ENCODE measurements at regions not wholly inside any gene's neighbourhood (a gene's known extent, or its start where the extent isn't known, plus 50 kb on each side); places are given as distances from the start of the nearest gene placed in this dataset.
A peak's percentile ranks its signal among the peaks of the same experiment; 100 is the strongest.

DNA sequence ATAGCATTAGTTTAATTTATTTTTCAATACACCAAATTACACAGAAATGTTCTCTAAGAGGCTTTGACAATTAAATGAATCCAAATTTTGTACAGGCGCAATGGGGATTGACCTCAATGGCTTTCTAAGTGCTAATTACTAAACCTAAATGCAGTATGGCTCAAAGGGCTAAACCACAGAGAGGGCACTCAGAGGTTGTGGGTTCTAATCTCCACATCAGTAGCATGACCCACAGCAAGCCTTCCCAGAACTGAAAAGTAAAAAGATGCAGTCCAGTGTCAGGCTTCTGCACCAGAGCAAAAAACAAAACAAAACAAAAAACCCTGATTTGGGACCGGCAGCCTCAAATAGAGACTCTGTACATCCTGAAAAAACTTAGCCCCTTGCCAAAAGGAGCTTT is 579.2 kb upstream of the PKN2 start:
- no peak for DNase-seq (ENCODE audit: low spot score)
- no peak for ATAC-seq

DNA sequence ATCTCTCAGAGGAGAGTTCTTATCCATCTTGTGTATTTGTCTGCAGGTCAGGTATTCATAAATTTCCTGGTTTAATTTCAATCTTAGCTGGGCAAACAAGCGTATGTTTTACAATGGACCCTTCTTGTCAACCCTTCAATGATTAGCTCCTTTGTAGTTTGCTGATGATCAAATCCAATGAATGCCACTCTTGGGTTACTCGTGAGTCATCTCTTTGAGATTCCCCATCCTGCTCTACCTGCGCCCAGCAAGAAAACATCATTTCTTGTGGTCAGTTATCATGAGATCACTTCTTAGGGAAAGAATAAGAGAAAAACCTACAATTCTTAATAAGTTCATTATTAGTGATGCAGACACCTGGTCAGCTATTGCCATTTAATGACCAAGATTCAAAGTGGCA is 572.3 kb upstream of the PKN2 start:
- no peak for ATAC-seq
- no peak for DNase-seq (ENCODE audit: low spot score)

DNA sequence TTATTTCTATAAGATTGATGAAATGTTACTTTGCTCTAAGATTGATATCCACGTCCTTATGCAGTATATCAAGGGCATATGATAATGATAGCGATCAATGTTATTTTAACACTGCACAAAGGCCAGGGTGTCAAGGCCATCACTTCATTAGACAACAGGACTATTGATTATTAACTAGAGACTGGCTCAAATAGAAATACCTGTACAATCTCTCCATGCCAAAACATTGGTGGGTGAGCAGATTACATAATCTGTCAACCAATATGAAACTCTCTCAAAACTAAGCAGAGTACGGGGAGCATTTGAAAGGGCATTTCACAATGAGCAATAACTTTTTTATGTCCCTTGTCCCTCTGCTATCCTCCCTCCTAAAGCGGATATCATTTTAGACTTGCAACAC is 566.5 kb upstream of the PKN2 start:
- DNase-seq (ENCODE audit: low spot score) (no peak), ATAC-seq (peak; percentile 76)

DNA sequence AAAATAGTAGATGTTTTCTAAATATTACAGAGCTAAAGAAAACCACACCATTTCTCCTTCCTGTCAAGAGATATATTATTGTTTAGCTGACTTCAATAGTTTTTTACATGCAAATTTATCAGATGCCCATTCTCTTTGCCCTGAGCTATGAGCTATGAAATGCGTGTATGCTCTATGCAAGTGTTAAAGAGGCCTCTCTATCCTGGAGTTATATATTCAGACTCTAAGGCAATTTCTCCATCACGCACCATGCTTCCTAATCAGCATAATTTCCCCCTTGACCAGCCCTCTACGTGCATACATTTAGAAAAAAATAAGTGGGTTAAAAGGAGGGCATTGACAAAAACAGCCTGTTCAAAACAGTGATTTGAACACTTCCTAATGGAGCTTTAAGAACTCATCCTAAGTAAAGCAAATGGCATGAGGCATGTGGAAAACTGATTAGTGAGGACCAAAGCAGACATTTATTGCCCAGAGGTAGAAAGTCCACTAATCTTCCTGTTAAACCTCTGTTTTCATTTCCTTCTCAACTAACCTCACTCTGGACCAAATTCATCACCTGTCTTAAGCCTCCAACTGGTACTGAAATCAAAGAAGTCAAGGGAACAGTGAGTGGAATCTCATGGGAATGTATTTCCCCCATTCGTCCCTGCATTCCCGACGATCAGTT is 565.8 kb upstream of the PKN2 start:
- no peak for ATAC-seq

DNA sequence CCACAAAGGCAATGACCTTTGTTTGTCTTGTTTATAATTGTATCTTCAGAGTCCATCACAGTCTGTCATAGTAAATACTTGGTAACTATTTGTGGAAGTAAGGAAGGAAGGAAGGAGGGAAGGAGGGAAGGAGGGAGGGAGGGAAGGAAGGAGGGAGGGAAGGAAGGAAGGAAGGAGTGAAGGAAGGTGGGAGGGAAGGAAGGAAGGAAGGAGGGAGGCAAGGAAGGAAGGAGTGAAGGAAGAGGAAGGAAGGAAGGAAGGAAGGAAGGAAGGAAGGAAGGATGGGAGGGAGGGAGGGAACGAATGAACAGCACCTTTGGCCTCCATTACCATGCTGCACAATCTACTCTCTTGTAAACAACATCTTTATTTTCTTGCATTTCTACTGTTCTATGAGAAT is 559.5 kb upstream of the PKN2 start:
- ATAC-seq (no peak), DNase-seq (ENCODE audit: low spot score) (no peak)

More for the DNA sequence above, 565.8 kb upstream of the PKN2 start:
- DNase-seq (ENCODE audit: low spot score) = no peak

DNA sequence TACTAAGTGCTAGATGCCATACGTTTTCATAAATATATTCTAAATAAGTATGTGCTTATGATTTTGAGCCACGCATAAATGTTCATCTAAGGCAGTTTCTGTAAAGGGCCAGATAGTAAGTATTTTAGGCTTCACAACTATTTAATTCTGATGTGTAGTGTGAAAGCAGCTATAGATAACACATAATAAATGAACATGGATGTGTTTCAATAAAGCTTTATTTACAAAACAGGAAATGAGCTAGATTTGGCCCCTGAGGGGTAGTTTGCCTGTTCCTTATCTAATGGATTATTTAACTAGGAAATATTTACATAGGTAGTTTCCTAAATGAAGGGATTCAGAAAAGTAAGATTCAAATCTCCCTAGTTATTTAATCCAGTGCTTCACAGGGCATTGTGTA is 557.6 kb upstream of the PKN2 start:
- DNase-seq (ENCODE audit: low spot score) = no peak
- ATAC-seq = no peak

DNA sequence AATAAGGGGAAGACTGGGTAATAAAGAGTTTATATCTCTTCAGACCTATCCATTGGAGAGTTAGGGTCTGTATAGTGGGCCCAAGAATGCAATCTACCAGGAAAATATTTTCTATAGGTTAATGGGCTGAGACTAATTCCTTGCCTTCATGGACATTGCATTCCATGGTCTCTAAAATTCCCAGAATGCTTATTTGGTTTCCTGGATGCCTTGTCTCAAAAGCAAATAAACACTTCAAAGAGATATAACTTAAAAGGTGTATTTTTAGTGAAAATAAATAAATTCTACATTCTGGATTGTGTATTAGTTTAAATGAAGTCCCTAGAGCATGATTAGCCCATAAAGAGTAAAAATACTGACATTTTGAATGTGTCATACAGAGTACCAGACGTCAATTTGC is 550.1 kb upstream of the PKN2 start:
- DNase-seq (ENCODE audit: low spot score) (no peak), ATAC-seq (no peak)

DNA sequence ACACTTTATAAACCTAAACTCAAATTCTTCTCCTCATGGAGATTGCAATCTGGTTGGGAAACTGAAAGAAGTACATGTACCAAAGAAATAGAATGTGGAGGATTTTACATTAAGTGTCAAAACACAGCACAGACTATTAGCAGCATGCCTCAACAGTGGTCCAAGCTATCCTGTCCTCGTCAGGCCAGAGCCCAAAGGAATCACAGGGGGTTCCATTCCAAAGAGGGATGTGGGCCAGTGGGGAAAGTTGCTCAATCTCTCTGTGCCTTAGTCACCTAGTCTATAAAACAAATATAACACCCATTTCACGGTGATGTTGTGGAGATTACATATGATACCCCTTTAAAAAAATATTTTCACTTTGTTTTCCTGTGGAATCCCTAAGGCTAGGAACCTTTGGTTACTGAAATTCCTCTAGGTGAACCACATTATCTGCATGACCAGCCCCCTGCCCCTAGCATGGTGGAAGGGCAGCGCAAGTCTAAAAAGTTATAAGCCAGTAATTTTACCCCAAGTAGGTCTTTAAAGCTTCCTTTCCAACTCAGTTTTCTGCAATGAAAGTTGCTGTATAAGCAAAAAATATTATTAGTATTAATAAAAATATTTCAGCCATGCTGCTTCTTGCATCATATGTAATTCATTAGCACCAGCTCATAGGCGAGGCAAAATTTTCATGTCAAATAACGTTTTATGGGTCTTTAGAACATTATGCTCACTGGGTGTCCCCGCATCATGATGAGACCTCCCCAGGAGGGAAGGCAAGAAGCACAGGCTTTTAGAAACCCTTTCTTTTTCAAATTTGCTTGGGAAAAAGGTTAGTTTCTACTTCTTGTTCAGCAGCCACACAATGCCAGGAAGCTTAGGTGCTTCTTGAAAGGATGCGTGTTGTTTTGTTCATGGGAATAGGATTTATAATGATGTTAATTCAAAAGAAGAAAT is 548.8 kb upstream of the PKN2 start:
- ATAC-seq (no peak), DNase-seq (ENCODE audit: low spot score) (no peak)

DNA sequence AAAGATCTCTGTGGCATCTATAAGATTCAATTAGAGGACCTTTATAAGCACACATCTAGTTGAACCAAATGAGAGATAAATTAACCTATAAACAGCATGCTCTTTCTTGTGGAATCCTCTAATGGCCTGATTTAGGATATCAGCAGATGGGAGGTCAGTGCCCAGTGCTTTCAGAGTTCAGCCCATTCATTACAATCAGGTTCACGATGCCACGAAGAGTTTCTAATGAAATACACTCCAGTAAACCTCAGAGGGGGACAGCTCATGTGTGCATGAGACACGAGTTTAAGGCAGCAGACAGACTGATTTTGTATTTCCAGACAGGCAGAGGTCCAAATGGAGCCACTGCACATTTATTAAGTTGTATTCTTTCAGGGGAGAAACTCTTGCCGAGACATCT is 544.4 kb upstream of the PKN2 start:
- ATAC-seq (no peak), DNase-seq (ENCODE audit: low spot score) (no peak)

DNA sequence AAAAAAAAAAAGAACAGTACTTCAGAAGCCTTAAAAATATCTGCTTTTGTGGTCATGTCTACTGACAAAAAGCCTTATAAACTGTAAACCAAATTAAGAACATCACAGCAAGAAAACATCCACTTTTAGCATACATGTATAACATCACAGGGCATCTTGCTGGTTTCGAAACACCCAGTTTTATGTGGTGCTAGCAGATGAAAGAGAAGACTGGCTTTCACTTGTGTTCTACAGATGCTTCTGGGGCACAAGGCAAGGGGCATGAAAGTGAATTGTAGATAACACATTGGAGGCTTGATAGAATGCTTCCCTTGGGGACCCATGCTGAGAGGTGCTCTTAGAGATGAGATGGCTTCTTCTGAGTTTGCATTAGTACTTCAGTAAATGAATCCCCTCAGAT is 543.7 kb upstream of the PKN2 start:
- DNase-seq (ENCODE audit: low spot score) (no peak), ATAC-seq (no peak)

DNA sequence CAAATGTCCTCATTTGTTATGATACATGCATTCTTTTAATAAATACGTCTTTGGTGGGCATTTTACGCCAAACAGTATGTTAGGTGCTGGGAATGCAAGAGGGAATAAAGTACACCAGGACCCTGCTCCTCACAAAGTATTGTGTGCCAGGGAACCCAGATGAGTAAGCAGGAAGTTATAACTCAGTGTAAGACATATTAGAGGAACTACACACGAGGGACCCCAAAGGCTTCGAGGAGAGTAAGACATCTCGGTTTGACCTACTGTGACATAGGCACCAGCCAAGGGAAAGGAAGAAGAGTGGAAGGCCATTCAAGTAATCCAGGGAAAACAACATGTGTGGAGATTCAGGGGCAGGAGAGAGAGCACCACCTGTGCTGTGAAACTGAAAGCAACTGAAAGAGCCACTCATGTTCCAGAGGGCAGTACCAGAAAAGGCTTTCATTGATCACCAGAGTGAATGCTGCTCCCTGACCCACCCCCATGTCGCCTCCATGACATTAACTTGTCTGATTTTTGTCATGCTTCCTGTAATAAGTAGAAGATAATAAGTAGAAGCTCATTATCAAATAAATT is 542.5 kb upstream of the PKN2 start:
- ATAC-seq (peak; percentile 81), DNase-seq (ENCODE audit: low spot score) (no peak)

DNA sequence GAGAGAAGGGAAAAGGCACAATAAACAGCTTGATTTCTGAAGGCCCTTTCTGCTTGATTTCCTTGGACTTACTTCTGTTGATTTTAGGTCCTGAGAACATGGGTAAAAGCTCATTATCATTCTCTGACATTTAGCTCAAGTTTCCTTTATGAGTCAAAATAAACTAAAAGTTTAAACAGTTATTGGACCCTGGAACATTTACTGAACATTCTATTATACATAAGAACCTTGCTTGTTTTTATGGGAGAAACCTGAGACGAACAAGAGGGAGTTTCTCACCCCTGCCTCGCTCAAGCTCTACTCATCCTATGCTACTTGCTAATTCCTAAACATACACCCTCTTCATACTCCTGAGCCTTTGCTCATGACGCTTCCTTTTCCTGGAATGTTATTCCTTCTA is 538.3 kb upstream of the PKN2 start:
- no peak for ATAC-seq
- DNase-seq (ENCODE audit: low spot score) = no peak

DNA sequence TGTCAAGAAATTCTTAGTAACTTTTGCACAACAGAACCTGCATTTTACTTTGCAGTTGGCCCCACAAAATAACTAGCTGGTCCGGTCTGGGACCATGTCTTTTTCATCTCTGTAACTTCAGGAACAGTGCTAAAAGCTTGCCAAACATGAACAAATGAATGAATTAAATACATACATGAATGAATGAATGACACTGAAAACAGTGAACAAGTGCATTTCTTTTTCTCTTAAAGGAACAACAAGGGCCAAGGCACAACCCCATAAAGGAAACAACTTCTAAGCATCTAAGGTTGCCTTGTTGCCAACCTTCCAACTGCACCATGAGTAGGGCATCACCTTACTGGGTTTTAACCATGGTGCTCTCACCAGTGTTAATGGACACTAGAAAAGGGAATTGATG is 534.4 kb upstream of the PKN2 start:
- ATAC-seq (no peak), DNase-seq (ENCODE audit: low spot score) (no peak)

DNA sequence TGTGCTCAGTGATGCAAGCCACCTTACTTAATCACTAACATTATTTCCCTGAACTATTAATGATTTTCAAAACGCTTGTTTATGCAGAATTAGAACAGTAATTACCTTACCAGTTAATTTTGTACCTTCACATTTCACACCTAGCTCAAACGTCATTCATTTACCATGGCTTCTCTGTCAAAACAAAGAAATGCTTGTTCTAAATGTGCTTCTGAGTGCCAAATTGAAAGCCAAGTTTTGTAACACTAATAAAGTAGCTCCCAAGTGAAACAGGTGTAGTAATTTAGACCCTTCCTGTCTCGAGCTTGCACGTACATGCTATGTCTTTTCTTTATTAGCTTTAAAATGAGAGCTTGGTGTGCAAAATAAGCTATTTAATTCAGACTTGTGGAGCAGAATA is 533.7 kb upstream of the PKN2 start:
- DNase-seq (ENCODE audit: low spot score) (no peak), ATAC-seq (no peak)

DNA sequence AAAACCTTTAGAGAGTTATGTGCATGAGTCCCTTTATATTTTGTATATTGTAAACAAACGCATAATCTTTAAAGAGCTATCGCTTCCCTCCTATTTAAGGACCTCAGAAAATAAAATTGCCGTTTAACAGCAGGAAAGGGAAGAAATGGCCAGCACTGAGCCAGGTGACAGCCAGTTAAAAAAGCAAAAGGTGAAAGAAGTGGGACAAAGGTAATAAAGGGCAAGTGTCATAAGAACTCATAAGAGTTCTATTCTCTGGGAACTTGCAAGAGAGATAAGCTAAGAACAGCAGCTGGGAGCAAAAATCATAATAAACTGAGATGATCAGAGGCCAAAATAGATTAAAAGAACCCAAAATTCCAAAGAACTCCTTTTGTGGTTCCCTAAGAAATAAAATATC is 520.9 kb upstream of the PKN2 start:
- ATAC-seq (peak; percentile 81), DNase-seq (ENCODE audit: low spot score) (no peak)

DNA sequence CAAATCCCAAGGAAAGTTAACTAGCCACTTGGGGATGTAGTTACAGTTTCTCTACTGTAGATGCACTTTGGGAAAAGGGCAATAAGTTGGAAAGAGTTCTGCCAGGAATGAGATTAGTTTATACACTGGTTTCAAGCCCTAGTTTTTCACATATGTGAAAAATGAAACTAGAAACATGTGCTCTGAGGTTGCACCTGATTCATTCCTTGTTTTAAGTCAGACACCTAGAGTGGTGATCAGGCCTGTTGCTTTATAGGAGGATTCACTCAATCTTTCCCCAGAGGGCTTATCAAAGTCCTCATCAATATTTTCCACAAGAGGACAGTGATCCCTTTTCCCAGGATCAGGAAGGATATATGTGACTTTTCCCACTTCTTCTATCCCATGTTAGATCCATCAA is 515.9 kb upstream of the PKN2 start:
- DNase-seq (ENCODE audit: low spot score) (no peak), ATAC-seq (no peak)

DNA sequence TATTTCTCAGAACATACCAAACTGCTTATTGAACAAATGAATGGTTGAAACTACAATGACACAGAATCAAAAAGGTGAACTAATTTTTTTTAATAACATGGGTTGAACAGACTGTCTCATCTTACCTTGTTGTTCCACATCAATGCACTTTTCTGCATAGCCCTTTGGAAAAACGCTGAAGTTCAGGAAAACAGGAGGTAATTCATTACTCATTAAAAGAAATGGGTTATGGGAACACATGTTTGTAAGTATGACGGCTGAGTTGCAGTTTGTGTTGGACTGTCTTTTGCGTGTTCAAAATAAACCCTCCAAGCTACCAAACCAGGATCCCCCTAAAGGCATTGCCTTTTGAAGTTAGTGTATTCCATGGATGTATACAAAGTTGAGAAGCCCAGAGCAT is 514.9 kb upstream of the PKN2 start:
- ATAC-seq = peak; percentile 68

DNA sequence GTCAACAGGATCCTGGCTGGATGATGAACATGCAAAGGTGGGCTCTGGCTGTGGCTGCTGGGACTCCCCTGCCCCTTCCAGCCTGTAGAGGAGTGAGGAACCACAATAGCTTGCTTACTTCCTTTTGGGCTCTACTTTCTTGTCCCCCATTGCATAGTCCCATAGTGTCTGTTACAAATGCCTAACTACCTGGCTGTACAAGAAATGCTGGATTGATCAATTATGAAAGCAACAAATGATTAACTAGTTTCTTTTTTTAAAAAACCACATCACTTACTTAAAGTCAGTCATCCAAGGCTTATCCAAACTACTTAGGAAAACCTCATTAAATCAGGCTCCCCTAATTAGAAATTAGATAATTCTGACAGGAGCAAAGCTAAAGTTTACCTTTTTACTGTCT is 514.1 kb upstream of the PKN2 start:
- ATAC-seq (peak; percentile 58), DNase-seq (ENCODE audit: low spot score) (no peak)

More for the DNA sequence above, 514.9 kb upstream of the PKN2 start:
- DNase-seq (ENCODE audit: low spot score) = no peak

DNA sequence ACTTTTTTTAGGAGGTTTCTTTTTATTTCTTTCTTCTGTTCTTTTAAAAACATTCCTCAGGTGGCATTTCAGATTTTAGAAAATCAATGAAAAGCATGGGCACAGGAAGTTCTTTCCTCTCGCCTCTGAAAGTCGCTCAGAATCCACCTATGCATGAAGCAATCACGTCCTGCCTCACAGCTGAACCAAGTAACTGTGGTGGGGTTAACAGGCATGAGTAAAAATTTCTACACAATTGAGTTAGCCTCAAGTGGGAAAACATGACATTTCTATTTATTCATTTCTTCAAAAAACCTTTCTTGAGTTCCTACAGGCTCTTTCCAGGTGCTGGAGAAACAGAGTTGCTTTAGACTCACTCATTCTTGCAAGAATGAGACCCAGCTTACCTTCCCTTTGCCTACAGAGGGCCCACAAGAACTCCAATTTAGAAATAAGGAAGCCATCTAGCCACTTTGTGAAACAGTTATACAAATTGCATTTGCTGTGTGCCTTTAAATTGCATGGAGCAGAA is 508.9 kb upstream of the PKN2 start:
- ATAC-seq = peak; percentile 53

DNA sequence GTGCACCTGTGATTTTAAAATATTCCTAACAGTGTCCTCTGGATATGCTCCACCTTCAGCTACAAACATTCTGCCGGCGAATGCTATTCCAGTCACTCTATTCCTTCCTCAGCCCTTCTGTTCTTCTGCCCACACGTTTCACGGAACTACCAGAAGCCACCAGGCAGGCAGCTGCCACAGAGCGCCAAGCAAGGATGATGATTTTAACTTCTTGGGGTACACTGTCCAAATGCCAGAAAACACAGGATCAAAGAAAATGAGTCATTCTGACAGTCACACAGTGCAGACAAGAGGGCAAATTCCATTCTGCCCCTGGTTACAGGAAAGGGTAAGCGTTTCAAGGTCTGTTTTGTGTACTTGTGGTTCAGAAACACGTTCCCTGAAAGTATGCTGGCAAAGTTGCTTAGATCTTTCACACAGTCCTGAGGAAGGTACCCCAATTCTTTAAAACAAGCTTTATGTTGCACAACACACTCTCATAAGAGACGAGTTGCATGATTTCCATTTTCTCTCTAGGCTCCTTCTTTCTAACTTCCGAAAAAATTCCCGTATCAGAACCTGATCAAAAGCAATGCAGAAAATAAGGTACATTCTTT is 508.3 kb upstream of the PKN2 start:
- DNase-seq (ENCODE audit: low spot score) (peak; percentile 69), ATAC-seq (peak; percentile 75)

More for the DNA sequence above, 508.9 kb upstream of the PKN2 start:
- DNase-seq (ENCODE audit: low spot score) = no peak

DNA sequence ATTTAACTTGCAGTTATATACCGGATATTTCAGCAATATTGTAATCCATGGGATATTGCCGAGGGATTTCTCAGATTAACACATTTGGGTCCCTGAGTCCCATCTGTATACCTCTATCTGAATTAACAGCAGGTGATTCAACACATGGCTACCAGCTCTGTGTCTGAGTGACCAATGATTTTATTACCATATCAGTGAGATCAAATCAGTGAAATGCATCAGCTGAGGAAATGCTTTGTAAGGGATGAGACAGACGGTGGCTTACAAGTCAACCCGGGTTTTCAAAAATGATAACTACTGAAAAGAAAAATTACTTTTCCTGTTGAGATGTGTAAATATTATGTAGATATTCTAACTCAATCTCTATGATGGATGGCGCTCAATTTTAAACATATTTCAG is 504.1 kb upstream of the PKN2 start:
- DNase-seq (ENCODE audit: low spot score) (no peak), ATAC-seq (no peak)

Data from left lobe of liver (tissue), 2 donors.